NOMO-1 treated with DMSO at 0.1 percent for 48 hours (cell line): ENCODE measurements at regions not wholly inside any gene's neighbourhood (a gene's known extent, or its start where the extent isn't known, plus 50 kb on each side); places are given as distances from the start of the nearest gene placed in this dataset.
A peak's percentile ranks its signal among the peaks of the same experiment; 100 is the strongest.

Experiments
- DNase-seq: peaks from one replicate; lab custom pipeline; 2025; ENCODE audit not compliant: unreplicated experiment; lab: John Stamatoyannopoulos, UW

DNA sequence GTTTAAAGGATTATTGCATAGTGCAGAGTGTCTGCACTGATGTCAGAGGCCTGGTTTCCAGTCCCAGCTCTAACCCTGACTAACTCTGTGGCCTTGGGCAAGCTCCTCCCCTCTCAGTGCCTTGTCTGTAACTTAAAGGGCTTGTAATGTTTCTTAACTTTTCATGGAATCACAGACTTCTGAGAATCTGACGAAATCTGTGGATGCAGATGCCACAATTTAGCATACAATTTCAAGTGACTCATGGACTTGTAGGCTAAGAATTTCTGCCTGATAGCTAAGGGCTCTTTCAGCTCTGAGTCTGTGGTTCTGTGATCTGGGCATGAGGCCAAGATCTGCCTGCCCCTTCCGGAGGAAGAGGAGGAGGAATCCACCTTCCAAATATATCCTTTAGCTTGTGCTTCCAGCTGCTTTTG, 236.9 kb downstream of the AR start:
- DNase-seq = peak; percentile 84

GRCh38 chrX:67781132-67781531, 237.3 kb downstream of the AR start:
- peak; percentile 69 for DNase-seq

DNA sequence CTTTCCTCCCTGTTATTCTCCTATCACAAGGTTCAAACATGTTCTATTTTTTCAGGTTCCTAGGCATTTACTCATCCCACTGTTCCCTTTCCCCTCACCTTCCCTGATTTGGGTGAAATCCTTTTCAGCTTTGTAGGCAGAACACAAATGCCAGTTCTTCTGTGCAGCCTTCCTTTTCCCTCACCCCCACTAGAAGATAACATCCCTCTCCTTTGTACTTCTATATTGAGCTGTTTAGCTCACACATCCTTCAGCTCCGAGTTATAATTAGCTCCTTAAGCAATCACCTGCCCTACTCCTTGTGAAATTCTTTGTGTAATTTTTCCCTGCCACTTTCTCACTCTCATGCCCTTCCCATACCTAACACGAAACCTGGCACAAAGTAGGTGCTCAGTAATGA, 240.9 kb downstream of the AR start:
- no peak for DNase-seq

DNA sequence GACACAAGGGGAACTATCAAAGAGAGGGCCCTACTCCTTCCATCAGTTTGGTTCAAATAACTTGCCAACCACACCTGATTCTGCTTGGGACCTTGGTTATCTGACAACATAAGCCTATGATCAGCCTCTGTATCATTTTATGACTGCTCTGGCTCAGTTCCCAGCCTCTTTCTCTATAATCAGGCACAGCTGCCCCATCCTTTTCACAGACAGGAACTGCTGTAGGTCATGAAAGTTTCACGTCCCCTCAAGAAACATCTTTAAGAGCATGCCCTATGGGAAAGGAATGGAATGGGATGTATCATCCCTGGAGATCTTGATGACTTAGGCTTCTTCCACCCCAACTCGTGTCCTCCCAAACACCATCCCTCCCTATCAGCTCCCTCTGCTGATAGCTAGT, 243.4 kb downstream of the AR start:
- no peak for DNase-seq

DNA sequence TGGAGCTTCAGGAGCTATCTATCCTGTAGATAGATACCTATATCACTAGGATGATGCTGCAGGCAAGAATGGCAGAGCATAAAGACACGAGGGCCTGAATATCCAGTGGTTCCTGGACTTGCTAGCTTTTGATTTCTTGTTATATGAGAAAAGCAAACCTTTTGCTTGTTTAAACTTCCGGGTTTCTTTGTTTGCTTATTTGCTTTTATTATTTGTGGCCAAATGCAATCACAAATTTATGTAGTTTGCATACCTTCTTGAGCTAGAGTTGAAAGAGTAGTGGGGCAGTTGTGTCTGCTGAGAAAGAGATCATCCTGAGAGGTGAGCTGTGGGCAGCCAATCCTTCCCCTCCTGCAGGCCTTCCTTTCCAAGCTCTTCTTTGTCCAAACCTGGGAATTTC, 245.7 kb downstream of the AR start:
- DNase-seq = no peak
